ENCODE measurements at regions not wholly inside any gene's neighbourhood (a gene's known extent, or its start where the extent isn't known, plus 50 kb on each side); places are given as distances from the start of the nearest gene placed in this dataset.

GRCh38 chr20:63064745-63065711 lies 58.3 kb upstream of the BHLHE23 start (continued):
- no peak for TF ChIP-seq RERE (CRISPR knock-in tag; IDR thresholded peaks at IDR 0.05; ENCODE audit: low read depth)
- peak; percentile 19 to 30; a peak in 2 of 4 replicates for TF ChIP-seq NR2F1 (CRISPR knock-in tag; IDR thresholded peaks at IDR 0.05)
- no peak for TF ChIP-seq ZMAT3 (CRISPR knock-in tag; conservative IDR thresholded peaks at IDR 0.05)
- TF ChIP-seq KDM6A (CRISPR knock-in tag; IDR thresholded peaks at IDR 0.05; ENCODE audit: low read depth) = no peak
- TF ChIP-seq ZNF674 (CRISPR knock-in tag; IDR thresholded peaks at IDR 0.05; ENCODE audit: low read depth) = no peak
- no peak for TF ChIP-seq ZNF337 (CRISPR knock-in tag; IDR thresholded peaks at IDR 0.05; ENCODE audit: borderline replicate concordance, low read depth)
- TF ChIP-seq ZNF691 (CRISPR knock-in tag; IDR thresholded peaks at IDR 0.05; ENCODE audit: borderline replicate concordance, low read depth) = no peak
- TF ChIP-seq, protein P1, sequence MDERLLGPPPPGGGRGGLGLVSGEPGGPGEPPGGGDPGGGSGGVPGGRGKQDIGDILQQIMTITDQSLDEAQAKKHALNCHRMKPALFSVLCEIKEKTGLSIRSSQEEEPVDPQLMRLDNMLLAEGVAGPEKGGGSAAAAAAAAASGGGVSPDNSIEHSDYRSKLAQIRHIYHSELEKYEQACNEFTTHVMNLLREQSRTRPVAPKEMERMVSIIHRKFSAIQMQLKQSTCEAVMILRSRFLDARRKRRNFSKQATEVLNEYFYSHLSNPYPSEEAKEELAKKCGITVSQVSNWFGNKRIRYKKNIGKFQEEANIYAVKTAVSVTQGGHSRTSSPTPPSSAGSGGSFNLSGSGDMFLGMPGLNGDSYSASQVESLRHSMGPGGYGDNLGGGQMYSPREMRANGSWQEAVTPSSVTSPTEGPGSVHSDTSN (CRISPR knock-in tag; IDR thresholded peaks at IDR 0.05) = no peak
- peak; percentile 42 for TF ChIP-seq RARA (CRISPR knock-in tag; IDR thresholded peaks at IDR 0.05)
- TF ChIP-seq U2AF2 (IDR thresholded peaks at IDR 0.05; ENCODE audit: low read depth, low read length) = no peak
- no peak for TF ChIP-seq ZNF768 (CRISPR knock-in tag; IDR thresholded peaks at IDR 0.05)
- TF ChIP-seq IKZF4 (CRISPR knock-in tag; IDR thresholded peaks at IDR 0.05; ENCODE audit: borderline replicate concordance, low read depth, not compliant biosample characterization) = no peak
- no peak for TF ChIP-seq HNF4A (CRISPR knock-in tag; IDR thresholded peaks at IDR 0.05)
- TF ChIP-seq ZMYM3 (CRISPR knock-in tag; IDR thresholded peaks at IDR 0.05) = no peak
- TF ChIP-seq, protein P2, sequence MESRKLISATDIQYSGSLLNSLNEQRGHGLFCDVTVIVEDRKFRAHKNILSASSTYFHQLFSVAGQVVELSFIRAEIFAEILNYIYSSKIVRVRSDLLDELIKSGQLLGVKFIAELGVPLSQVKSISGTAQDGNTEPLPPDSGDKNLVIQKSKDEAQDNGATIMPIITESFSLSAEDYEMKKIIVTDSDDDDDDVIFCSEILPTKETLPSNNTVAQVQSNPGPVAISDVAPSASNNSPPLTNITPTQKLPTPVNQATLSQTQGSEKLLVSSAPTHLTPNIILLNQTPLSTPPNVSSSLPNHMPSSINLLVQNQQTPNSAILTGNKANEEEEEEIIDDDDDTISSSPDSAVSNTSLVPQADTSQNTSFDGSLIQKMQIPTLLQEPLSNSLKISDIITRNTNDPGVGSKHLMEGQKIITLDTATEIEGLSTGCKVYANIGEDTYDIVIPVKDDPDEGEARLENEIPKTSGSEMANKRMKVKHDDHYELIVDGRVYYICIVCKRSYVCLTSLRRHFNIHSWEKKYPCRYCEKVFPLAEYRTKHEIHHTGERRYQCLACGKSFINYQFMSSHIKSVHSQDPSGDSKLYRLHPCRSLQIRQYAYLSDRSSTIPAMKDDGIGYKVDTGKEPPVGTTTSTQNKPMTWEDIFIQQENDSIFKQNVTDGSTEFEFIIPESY (CRISPR knock-in tag; IDR thresholded peaks at IDR 0.05) = peak; percentile 48
- no peak for TF ChIP-seq LRRFIP1 (CRISPR knock-in tag; conservative IDR thresholded peaks at IDR 0.05)

Measured in HepG2 (cell line).